Mesothelial cell of epicardium (in vitro differentiated cells): ENCODE measurements at regions not wholly inside any gene's neighbourhood (a gene's known extent, or its start where the extent isn't known, plus 50 kb on each side); places are given as distances from the start of the nearest gene placed in this dataset.

ENCODE experiments used
- DNase-seq, 2 experiments: peaks; one replicate each; pipeline ENCODE4 v3.0.0; 2021; ENCODE audit warnings: low spot score in 2 of 2; ENCODE audit not compliant: unreplicated experiment in 2 of 2
- H3K27ac Mint-ChIP-seq: 2 replicates; pipeline ENCODE4 v1.8.0; 2021; ENCODE audit warnings: mixed read lengths
- H3K27me3 Mint-ChIP-seq: 2 replicates; pipeline ENCODE4 v1.8.0; 2021; ENCODE audit warnings: low read depth, mixed read lengths
- H3K36me3 Mint-ChIP-seq: 2 replicates; pipeline ENCODE4 v1.8.0; 2021; ENCODE audit warnings: mixed read lengths
- H3K4me1 Mint-ChIP-seq: 2 replicates; pipeline ENCODE4 v1.8.0; 2021; ENCODE audit warnings: mixed read lengths
- H3K4me3 Mint-ChIP-seq: 2 replicates; pipeline ENCODE4 v1.8.0; 2021; ENCODE audit warnings: mild to moderate bottlenecking, moderate library complexity, mixed read lengths
- H3K9me3 Mint-ChIP-seq: 2 replicates; pipeline ENCODE4 v1.8.0; 2021; ENCODE audit warnings: mixed read lengths
- CTCF ChIP-seq: fragments of 200-600 bp; sonication (generic); IDR thresholded peaks from one replicate; pipeline ENCODE4 v1.5.0; 2021; ENCODE audit warnings: antibody characterized with exemption; ENCODE audit not compliant: unreplicated experiment

GRCh38 chr13:50267917-50268316, 252.7 kb downstream of the KCNRG start:
- DNase-seq, result no peak
- no peak overlapping the region for H3K4me3 Mint-ChIP-seq
- peaks cover 24% of the 10 kb centered on the region for H3K4me1 Mint-ChIP-seq
- H3K27me3 Mint-ChIP-seq, result no peaks in the 10 kb centered on the region
- no peaks in the 10 kb centered on the region for H3K36me3 Mint-ChIP-seq
- peaks cover 7% of the 10 kb centered on the region for H3K9me3 Mint-ChIP-seq
- H3K27ac Mint-ChIP-seq, result no peak overlapping the region
- TF ChIP-seq CTCF, result no peak

DNA sequence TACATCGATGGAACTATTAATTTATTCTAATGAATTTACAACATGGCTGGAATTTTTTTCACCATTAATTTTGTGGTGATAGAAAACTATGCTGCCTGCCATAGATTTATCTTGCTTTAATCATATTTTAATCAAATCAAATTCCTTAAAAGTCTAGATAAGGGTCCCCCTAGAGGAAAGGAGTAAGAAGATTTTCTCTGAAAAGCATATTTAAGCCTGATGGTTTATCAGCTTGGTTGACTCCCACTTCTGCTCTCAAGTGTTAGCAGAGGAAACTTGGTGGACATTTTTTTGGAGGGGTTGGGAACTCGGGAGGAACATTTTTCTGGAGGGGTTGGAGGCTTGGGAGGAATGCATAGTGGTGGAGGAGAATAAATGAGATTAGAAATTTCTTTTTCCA, 253.3 kb downstream of the KCNRG start:
- H3K4me3 Mint-ChIP-seq, result no peak overlapping the region
- no peaks in the 10 kb centered on the region for H3K36me3 Mint-ChIP-seq
- H3K27me3 Mint-ChIP-seq, result no peaks in the 10 kb centered on the region
- H3K27ac Mint-ChIP-seq, result peak overlapping the region; percentile 70
- H3K9me3 Mint-ChIP-seq, result peaks cover 7% of the 10 kb centered on the region
- H3K4me1 Mint-ChIP-seq, result peaks cover 24% of the 10 kb centered on the region
- no peak for TF ChIP-seq CTCF
- DNase-seq, result no peak

GRCh38 chr13:50274181-50274580, 258.9 kb downstream of the KCNRG start:
- H3K9me3 Mint-ChIP-seq, result peaks cover 22% of the 10 kb centered on the region
- H3K4me1 Mint-ChIP-seq, result peaks cover 9% of the 10 kb centered on the region
- DNase-seq, result no peak

GRCh38 chr13:50275392-50276063, 260.3 kb downstream of the KCNRG start:
- no peak overlapping the region for H3K27ac Mint-ChIP-seq
- no peak for TF ChIP-seq CTCF
- no peaks in the 10 kb centered on the region for H3K27me3 Mint-ChIP-seq
- peaks cover 5% of the 10 kb centered on the region for H3K36me3 Mint-ChIP-seq
- H3K4me1 Mint-ChIP-seq, result peaks cover under 1% of the 10 kb centered on the region
- H3K9me3 Mint-ChIP-seq, result peaks cover 21% of the 10 kb centered on the region
- no peak overlapping the region for H3K4me3 Mint-ChIP-seq
- no peak for DNase-seq

More at GRCh38 chr13:50274181-50274580, 258.9 kb downstream of the KCNRG start:
- H3K36me3 Mint-ChIP-seq, result peaks cover 5% of the 10 kb centered on the region
- no peak for TF ChIP-seq CTCF
- H3K27me3 Mint-ChIP-seq, result no peaks in the 10 kb centered on the region
- no peak overlapping the region for H3K27ac Mint-ChIP-seq
- H3K4me3 Mint-ChIP-seq, result no peak overlapping the region

DNA sequence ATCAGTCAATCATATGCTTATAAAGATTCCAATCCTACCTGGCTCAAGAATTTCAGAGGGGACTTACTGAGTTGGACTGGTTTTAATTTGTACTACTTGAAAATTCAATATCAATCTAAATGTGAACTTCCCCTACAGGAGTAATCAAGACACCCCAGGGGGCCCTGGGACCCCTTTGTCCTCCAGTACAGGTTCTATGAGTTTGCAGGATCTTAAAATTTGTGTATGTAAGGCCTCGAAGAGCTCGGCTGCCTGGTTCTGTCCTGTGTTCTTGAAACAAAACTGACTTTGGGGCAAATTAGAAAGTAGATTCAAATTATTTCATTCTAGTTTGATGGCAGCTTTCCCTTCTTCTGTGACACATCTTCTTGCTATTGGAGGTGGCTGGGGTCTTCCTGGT, 261.3 kb downstream of the KCNRG start:
- Mint-ChIP-seq H3K27me3 (no peaks in the 10 kb centered on the region), H3K27ac (no peak overlapping the region), H3K4me3 (no peak overlapping the region), H3K9me3 (peaks cover 22% of the 10 kb centered on the region), H3K36me3 (peaks cover 5% of the 10 kb centered on the region), H3K4me1 (no peaks in the 10 kb centered on the region)
- no peak for DNase-seq
- no peak for TF ChIP-seq CTCF
